ENCODE measurements at regions not wholly inside any gene's neighbourhood (a gene's known extent, or its start where the extent isn't known, plus 50 kb on each side); places are given as distances from the start of the nearest gene placed in this dataset.

DNA sequence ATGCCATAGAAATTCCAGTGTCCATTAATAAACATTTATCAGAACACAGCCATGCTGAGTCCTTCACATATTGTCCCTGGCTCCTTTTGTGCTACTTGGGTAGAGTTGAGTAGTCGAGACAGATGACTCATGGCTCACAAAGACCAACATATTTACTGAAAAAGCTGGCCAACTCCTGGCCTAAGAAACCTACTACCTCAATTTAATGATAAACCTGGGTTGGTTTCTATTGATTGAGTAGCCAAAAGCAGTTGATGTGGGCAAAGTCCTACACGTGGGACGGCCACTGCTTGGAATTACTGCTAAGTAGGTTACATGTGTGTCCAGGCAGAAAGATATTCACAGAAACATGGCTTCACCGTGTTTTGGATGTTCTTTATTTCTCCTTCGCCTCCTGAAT is 402.2 kb downstream of the NR2F2 start:
- H3K9me3 Mint-ChIP-seq = no peaks in the 10 kb centered on the region
- no peak overlapping the region for H3K4me3 Mint-ChIP-seq
- TF ChIP-seq, protein P1, sequence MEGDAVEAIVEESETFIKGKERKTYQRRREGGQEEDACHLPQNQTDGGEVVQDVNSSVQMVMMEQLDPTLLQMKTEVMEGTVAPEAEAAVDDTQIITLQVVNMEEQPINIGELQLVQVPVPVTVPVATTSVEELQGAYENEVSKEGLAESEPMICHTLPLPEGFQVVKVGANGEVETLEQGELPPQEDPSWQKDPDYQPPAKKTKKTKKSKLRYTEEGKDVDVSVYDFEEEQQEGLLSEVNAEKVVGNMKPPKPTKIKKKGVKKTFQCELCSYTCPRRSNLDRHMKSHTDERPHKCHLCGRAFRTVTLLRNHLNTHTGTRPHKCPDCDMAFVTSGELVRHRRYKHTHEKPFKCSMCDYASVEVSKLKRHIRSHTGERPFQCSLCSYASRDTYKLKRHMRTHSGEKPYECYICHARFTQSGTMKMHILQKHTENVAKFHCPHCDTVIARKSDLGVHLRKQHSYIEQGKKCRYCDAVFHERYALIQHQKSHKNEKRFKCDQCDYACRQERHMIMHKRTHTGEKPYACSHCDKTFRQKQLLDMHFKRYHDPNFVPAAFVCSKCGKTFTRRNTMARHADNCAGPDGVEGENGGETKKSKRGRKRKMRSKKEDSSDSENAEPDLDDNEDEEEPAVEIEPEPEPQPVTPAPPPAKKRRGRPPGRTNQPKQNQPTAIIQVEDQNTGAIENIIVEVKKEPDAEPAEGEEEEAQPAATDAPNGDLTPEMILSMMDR (IDR thresholded peaks at IDR 0.05) = no peak
- DNase-seq = no peak
- H3K4me1 Mint-ChIP-seq = peaks cover 20% of the 10 kb centered on the region
- H3K27me3 Mint-ChIP-seq (ENCODE audit: low read depth, poor library complexity) = peaks cover 7% of the 10 kb centered on the region
- no peak overlapping the region for H3K27ac Mint-ChIP-seq
- no peaks in the 10 kb centered on the region for H3K36me3 Mint-ChIP-seq (ENCODE audit: low read depth)

DNA sequence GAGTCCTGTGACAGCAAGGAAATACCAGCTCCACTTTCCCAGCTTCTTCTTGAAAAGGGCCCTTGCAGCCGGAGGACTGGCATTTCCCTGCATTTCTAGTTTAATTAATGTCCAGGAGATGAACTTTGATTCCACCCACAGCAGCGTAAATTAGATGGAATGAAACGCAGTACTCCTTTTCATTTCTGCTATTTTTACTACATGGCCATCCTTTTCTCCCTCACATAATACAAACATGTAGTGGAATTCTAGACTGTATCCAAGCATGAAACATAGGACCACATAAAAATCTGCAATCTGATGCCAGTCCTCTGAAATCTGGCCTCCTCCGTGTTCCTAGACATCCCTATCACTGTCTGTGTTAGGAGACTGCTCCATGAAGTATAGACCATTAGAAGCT is 403.2 kb downstream of the NR2F2 start:
- no peaks in the 10 kb centered on the region for H3K36me3 Mint-ChIP-seq (ENCODE audit: low read depth)
- TF ChIP-seq, protein P1 (IDR thresholded peaks at IDR 0.05) = no peak
- peaks cover 10% of the 10 kb centered on the region for H3K27me3 Mint-ChIP-seq (ENCODE audit: low read depth, poor library complexity)
- no peak for DNase-seq
- H3K4me1 Mint-ChIP-seq = peaks cover 20% of the 10 kb centered on the region
- H3K27ac Mint-ChIP-seq = no peak overlapping the region
- no peak overlapping the region for H3K4me3 Mint-ChIP-seq
- no peaks in the 10 kb centered on the region for H3K9me3 Mint-ChIP-seq

DNA sequence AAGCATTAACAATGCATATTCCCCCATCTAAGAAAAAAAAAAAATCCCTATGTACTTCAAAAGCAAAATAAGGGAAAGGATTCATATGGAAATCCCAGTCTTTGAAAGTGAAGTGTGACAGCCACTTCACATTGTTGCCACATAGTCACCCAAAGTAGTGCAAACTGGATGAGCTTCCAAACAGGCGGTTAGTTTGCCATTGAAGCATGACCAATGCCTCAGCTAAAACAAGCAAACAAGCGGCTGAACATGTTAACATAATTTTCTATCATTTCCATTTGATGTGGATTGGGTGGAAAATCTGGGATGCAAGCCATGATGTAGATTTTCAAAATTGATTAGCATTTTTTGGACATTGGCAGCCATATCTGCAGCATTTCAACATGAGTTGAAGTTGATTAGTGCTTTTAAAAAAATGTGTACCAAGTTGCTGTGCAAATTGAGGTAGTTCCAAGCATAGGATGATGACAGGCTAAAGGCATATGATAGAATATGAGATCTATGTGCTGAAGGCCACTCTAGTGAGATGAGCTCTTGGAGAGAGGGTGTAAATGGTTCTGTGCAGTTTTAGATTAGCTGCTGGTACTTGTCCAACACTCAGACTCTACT is 405.2 kb downstream of the NR2F2 start:
- H3K27ac Mint-ChIP-seq = no peak overlapping the region
- H3K9me3 Mint-ChIP-seq = no peaks in the 10 kb centered on the region
- no peaks in the 10 kb centered on the region for H3K36me3 Mint-ChIP-seq (ENCODE audit: low read depth)
- no peak for DNase-seq
- peaks cover 15% of the 10 kb centered on the region for H3K27me3 Mint-ChIP-seq (ENCODE audit: low read depth, poor library complexity)
- TF ChIP-seq, protein P1 (IDR thresholded peaks at IDR 0.05) = no peak
- H3K4me1 Mint-ChIP-seq = peaks cover 20% of the 10 kb centered on the region
- no peak overlapping the region for H3K4me3 Mint-ChIP-seq

DNA sequence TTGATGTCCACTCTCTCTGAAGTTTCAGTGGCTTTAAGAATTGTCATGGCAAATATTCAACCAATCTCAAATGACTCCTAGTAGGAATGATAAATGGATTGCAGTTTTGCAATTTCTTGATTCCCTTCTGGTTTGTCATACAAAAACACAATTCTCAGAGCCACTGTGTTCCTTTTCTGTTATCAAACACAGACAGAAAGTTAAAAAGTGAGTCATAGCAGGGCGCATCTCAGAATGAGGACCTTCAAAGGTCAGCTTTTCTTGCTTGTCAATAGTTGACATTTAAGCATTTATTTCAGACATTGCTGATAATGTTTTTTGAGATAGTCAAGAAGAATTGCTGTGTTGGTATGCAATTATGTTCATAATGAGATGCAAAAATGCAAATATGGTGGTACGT is 405.9 kb downstream of the NR2F2 start:
- Mint-ChIP-seq H3K4me1 (peaks cover 18% of the 10 kb centered on the region), H3K4me3 (no peak overlapping the region), H3K27ac (no peak overlapping the region), H3K36me3 (ENCODE audit: low read depth) (no peaks in the 10 kb centered on the region), H3K27me3 (ENCODE audit: low read depth, poor library complexity) (peaks cover 12% of the 10 kb centered on the region), H3K9me3 (no peaks in the 10 kb centered on the region)
- TF ChIP-seq, protein P1 (IDR thresholded peaks at IDR 0.05) = no peak
- no peak for DNase-seq

DNA sequence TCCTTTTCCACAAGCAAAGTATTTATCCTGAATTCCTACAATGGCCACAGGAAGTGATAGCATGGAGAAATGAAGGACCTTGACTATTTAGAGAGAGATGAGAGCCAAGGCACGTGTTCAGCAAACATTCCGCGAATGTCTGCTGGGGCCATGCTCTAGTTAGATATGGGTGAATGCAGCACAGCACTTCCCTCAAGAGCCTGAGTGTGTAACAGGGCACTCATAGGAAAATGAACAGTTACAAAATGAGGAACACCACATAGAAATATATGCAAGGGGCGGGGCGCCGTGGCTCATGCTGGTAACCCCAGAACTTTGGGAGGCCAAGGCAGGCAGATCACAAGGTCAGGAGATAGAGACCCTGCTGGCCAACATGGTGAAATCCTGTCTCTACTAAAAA is 406.9 kb downstream of the NR2F2 start:
- TF ChIP-seq, protein P1 (IDR thresholded peaks at IDR 0.05) = no peak
- Mint-ChIP-seq H3K36me3 (ENCODE audit: low read depth) (no peaks in the 10 kb centered on the region), H3K4me1 (peaks cover 12% of the 10 kb centered on the region), H3K4me3 (no peak overlapping the region), H3K27me3 (ENCODE audit: low read depth, poor library complexity) (peaks cover 12% of the 10 kb centered on the region), H3K27ac (no peak overlapping the region), H3K9me3 (no peaks in the 10 kb centered on the region)
- no peak for DNase-seq

DNA sequence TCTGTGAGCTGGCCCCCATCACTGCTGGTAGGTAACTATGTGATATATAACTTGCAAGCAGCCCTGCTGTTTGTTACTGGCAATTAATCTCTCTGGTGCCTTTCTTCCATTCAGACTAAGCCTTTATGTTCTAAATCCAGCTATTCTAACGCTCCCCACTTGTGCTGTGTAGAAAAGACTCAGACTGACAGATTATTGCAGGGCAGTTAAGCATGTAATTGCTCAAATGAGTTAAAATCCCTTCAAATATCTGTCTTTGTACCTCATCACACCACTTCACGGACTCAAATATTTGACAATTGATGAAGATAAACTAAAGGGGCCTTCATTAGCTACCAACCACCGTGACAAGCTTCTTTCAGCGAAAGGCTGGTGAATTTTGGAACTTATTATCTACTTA is 416.2 kb downstream of the NR2F2 start:
- Mint-ChIP-seq H3K27ac (no peak overlapping the region), H3K36me3 (ENCODE audit: low read depth) (no peaks in the 10 kb centered on the region), H3K4me1 (peaks cover 11% of the 10 kb centered on the region), H3K9me3 (no peaks in the 10 kb centered on the region), H3K4me3 (no peak overlapping the region), H3K27me3 (ENCODE audit: low read depth, poor library complexity) (peaks cover 18% of the 10 kb centered on the region)
- no peak for DNase-seq
- TF ChIP-seq, protein P1 (IDR thresholded peaks at IDR 0.05) = no peak
